ENCODE measurements at regions not wholly inside any gene's neighbourhood (a gene's known extent, or its start where the extent isn't known, plus 50 kb on each side); places are given as distances from the start of the nearest gene placed in this dataset.
A peak's percentile ranks its signal among the peaks of the same experiment; 100 is the strongest.

DNA sequence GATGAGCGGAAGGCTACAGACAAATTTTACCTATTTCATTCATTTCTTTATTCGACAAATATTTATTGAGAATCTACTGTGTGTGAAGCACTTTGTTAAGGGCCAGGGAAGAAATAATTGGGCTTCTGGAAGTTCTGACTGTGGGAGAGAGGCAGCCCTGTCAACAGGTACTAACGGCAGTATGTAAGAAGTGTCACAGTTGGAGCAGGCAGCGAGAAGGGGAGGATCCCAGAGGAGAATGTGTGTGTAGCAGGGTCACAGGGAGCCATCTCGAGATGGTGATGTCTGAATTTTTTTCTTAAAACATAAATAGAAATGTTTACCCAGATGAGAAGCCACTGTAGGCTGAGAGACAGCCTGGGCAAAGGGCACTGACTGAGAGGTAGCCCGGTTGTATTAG is 163.3 kb upstream of the SLC38A2 start:
- DNase-seq = no peak
- intact Hi-C loops (cut with DNase I) = no loop called here
- peak; percentile 70 for ATAC-seq (ENCODE audit: poor library complexity)

DNA sequence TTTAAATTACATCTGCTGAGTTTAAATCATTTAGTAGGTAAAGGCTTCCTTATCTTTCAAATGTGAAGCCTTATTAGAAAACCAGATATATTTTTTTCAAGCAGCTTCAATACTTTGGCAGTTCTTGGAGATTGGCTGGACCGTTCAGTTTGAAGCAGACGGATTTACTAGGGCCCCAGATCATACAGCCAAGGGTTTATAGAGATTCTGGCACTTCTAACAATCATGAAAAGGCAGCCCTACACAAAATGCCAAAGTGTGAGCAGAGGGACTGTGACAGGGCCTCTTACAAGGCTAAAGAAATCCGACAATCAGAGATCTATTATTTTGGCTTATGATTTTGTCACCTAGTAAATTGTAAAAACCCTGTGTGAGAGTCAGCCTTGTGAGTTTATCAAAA is 162.8 kb upstream of the SLC38A2 start:
- DNase-seq (no peak), ATAC-seq (ENCODE audit: poor library complexity) (peak; percentile 14)
- intact Hi-C loops (cut with DNase I) = no loop called here

DNA sequence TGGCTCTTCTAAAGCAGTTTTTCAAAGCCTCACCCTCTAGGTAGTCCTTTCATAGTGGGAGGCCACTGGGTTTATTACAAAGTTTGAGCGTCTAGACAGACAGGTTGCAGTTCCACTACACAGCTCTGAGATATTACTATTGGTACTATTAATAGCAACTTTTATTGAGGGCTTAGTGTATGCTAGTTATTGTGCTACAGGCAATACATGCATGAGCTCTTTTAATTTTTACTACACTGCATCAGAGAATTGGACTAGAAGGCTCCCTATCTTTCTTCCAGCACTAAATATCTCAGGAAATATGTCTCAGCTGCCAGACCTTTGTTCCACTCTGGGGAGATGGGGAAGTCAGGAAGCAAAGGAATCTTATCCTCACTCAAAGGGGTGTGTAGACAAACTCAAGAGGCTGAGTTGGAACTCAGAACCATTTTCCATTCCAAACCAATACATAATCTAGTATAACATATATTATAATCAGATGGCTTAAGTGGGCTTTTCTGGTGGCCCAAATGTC is 161.8 kb upstream of the SLC38A2 start:
- intact Hi-C loops (cut with DNase I) = no loop called here
- ATAC-seq (ENCODE audit: poor library complexity) (peak; percentile 56), DNase-seq (no peak)

DNA sequence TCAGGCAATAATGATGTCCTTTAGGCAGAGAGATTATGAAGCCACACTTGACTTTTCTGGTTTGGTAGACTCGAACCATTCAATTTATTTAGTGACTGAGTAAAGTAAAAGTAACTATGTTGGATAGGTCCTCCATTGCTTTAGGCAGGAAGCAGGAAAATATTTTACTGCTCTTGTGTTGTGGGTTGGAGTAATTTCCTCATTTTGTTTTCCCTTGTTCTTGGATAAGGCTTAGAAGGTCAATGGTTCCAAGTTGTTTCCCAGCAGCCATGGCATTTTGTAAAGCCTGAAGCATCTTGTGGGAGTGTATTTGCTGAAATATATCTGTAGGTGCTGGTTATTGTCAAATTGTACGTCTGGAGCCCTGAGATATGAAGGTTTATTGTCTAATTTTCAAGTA is 161.2 kb upstream of the SLC38A2 start:
- intact Hi-C loops (cut with DNase I) = no loop called here
- DNase-seq (no peak), ATAC-seq (ENCODE audit: poor library complexity) (no peak)

DNA sequence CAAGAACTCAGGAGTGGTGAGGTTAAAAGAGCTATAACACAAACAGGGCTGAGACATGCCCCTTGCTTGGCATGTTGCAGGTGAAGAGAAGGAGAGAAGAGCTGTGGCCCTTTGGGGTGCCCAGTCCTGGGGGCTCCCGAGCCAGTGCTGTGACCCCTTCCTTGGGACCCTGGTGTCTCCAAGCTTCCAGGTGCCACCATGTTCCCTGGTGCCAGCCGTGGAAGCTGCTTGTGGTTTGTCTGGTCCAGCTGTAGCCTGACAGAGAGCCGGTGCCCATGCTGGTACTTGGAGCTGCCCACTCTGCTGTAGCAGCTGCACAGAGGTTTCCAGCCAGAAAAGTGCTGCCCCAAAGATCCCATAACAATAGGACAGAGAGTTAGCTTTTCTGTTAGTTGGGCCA is 159.2 kb upstream of the SLC38A2 start:
- ATAC-seq (ENCODE audit: poor library complexity) = no peak
- no peak for DNase-seq
- intact Hi-C loops (cut with DNase I) = no loop called here

DNA sequence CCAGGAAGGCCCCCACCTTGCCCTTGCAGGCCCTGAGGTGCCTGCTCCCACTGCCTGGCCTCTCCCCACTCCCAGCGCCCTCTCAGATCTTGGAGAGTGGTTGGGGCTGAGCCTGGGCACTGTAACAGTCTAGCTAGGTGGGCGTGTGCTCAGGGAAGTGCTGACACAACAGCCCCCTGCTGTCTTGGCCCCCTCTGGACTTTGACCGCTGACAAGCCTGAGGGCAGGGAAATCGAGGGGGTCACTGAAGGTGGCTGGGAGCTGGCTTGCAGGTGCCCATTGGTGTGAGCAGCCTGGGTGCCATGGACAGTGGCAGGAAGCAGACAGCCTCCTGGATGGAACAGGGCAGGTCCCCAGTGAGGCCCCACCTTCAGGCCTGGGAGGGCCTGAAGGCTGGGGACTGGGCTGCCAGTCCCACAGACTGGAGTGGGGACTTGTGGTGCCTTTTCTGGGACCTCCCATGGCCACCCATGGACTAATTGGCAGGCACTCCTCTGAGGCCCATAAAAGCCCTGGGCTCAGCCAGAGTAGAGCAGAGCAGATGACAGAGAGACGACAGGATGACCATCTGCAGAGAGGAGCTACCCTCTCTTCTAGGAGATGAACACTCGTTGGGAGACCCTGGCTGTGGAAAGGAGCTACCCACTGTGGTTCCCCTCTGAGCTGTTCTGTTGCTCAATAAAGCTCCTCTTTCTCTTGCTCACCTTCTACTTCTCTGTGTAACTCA is 158.6 kb upstream of the SLC38A2 start:
- intact Hi-C loops (cut with DNase I) = no loop called here
- DNase-seq = no peak
- ATAC-seq (ENCODE audit: poor library complexity) = no peak

DNA sequence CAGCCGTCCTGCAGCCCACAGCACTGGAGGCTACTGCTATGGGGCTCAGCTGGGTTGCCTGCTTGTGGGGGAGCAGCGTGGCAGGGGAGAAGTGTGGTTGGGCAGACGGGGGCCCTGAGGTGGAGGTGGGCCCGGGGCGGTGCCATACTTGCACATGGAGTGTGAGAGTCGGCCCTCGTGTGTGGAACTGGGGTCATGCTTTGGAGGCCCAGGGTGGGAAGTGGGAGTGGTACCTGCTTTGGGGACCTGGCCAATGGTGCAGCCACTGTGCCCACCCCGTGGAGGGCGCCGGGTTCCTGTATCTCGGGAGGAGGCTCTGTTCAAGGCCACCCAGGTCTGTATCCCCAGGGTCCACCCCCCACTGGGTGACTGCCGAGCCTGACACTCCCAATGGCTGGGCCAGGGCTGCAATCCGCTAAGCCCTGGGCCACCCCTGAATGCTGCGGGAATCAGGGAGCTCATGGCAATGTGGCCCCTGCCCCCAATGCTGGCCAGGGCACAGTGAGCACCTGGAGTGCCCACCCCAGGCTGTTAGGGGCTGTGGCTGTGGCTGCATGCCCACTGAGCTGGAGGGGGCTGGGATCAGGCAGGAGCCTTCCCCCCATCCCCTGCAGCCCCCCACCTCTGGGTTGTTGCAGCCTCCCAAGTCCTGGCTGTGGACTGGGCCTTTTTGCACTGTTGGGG is 157.9 kb upstream of the SLC38A2 start:
- intact Hi-C loops (cut with DNase I) = no loop called here
- ATAC-seq (ENCODE audit: poor library complexity) (no peak), DNase-seq (no peak)

DNA sequence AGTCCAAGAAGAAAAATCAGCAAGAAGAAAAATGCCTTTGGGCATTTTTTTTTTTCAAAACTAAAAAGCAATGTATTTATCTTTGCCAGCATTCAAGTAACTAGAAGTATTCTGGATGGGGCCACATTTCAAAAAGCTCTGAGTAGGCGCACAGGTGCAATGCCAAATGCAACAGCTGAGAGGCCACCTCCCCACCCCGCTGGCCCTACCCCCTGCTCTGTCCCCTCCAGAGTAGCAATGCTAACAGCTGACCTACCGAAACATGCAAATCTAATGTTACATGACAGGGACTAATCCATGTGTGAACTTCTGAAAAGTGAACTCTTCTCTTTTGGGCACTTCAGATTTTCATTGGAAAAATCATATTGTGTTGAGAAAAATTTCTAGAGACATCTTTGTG is 153.7 kb upstream of the SLC38A2 start:
- intact Hi-C loops (cut with DNase I) = no loop called here
- no peak for ATAC-seq (ENCODE audit: poor library complexity)
- no peak for DNase-seq

DNA sequence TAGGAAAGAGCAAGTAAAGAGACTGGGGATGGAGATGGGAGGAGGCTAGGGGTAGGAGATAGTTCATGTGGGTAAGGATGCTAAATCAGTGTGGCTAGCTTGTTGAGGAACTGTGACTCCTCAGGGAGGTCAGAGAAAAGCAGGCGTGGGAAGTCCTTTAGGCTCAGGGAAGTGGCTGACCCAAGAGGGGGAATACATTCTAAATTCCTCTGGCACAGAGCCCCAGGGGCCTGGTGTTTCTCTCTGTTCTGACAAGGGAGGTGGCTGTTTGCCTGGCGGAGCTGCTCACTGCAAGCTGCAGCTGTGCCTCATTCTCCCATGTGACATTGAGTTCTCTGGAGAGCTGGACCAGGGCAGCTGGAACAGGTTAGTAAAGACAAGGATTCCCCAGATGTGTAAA is 152.2 kb upstream of the SLC38A2 start:
- peak; percentile 97 for ATAC-seq (ENCODE audit: poor library complexity)
- intact Hi-C loops (cut with DNase I) = no loop called here
- peak; percentile 93 for DNase-seq

DNA sequence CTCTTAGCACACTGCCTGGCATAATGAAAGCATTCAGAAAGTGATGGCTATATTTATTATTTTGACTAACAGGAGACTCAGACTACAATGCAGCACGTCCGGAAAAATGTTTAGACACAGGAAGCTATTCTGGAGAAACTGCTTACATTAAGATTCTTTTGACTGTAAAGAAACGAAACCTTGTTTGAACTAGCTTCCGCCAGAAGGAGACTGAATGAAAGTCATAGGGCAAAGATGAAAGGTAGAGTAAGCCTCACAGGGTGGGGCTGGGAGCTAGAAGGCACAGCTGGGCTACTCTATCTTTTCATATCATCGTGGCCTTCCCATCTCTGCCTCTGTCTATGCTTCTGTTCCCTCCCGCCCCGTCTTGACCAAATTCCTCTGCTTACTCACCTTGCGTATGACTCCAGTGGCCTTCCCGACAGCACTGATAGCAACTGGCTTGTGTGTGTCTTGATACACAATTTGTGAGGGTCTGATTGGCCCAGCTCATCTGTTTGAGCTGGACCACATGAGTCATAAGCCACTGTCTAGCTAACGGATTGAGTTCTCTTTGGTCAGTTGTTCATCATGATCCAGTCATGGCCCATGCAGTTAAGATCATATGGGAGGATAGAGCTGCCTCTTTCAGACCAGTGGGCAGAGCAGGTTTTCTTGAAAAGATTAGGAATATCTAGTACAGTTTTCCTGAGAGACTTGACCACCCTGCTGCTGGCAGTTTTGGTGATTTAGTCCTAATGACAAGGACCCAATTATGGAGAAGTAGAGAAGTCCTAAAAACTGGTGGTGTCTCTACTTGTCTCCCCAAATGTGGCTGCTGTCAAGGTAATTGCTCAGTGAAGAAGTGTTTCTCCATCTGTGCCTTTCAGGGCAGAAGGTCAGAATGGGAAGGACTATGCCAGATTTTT is 151.5 kb upstream of the SLC38A2 start:
- intact Hi-C loops (cut with DNase I) = no loop called here
- DNase-seq (no peak), ATAC-seq (ENCODE audit: poor library complexity) (no peak)

DNA sequence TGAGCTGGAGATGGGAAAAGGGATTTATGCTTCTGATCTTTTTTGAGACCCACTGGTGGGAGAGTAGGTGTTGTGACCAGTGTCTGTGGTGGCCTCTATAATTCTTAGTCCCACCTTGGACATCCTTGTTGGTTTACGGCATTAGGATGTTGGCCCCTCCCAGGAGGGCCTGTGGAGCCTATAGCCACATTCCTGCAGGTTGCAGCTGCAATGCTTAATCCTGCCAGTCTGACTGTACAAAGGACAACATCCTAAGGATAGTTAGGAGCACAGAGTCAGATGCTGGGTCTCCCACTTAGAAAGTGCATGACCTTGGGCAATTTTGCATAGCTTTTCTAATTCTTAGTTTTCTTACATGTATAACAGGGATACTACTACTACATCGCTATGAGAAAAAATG is 150.9 kb upstream of the SLC38A2 start:
- DNase-seq = no peak
- no peak for ATAC-seq (ENCODE audit: poor library complexity)
- intact Hi-C loops (cut with DNase I) = no loop called here

DNA sequence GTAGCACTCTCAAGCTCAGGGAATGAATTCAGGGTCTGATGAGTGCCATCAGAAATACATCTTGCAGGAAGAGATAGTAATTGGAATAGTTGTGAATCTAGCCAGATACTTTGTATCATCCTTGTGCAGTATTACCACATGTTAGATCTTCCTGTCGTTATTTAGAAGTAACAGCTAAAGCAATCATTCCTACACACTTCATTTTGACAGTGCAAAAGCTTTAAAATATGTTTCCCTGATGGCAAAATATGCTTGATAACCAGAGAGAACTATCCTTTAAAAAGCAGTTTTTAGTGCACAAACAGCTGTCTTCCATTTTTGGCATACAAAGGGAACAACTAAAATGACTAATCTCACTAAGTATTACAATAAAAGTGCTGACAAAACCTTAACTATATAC is 149.5 kb upstream of the SLC38A2 start:
- DNase-seq (no peak), ATAC-seq (ENCODE audit: poor library complexity) (no peak)
- intact Hi-C loops (cut with DNase I) = no loop called here

DNA sequence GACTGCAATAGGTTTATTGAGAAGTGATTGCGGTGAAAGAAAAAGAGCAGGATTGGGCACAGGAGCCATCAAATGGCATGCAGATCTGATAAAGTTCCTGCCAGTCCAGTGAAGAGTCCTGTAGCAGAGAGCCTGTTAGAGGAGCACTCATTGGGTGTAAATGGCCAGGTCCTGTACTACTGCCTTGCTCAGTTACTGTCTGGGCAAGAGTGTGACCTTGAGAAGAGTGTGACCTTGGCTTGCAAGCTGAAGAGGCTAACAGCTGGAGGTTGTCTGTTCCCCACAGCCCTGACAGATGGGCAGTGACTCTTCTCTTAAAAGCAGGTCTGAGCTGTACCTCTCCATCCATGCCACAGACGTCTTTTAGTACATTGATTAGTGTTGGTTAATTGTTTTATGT is 148.6 kb upstream of the SLC38A2 start:
- no peak for DNase-seq
- intact Hi-C loops (cut with DNase I) = no loop called here
- no peak for ATAC-seq (ENCODE audit: poor library complexity)

DNA sequence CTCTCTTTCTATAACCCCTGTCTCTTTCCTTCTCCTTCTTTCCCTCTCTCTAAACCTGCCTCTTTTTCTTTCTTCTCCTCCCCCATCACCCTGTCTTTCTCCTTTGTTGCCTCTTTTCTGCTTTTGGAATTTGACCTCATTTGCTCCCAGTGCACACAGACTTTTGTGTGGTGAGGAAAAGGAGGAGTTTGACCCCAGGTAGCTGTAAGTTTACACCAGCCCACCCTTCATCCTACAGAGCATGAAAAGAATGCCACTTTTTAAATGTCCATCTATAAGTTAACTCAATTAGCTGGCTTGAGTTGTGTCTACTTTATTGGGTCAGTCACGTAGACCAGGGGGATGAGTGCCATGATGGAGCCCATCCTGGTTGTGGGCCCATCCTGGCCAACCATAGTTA is 146.8 kb upstream of the SLC38A2 start:
- ATAC-seq (ENCODE audit: poor library complexity) = no peak
- DNase-seq = no peak
- intact Hi-C loops (cut with DNase I) = no loop called here

DNA sequence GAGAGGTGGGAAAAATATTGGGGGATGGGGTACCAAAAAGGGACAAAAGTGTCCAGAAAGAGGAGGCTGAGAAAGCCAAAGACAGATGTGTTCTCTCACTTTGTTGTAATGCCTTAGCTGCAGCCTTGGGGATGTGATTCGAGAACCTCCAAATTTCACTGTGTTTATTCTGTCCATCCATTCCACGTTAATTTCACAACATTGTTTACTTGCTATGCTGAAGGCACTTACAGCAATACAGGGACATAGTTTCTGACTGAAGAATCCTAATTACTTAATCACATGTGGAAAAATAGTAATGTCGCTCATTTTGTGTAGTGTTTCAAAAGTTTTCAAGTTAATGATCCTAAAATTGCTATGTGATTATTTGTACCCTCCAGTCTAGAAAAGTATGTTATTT is 146.2 kb upstream of the SLC38A2 start:
- ATAC-seq (ENCODE audit: poor library complexity) = no peak
- DNase-seq = no peak
- intact Hi-C loops (cut with DNase I) = no loop called here

DNA sequence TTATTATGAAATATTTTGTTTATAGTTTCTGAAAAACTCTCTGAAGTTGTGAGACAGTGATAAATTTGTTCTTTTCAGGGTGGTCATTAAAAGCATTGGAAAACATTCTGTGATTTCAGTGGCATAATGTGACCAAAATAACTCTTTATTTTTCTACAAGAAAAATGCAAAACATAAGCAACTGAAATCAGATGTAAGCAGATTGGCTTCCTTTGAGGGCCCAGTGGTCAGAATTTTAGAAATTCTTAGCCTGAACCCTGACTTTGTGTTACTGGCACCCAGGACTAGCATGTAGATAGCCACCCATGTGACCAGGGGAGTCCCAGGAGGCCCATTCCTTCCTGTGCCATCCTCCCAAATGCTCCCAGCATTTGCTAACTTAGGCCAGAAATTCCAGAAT is 145.6 kb upstream of the SLC38A2 start:
- ATAC-seq (ENCODE audit: poor library complexity) (no peak), DNase-seq (no peak)
- intact Hi-C loops (cut with DNase I) = no loop called here

DNA sequence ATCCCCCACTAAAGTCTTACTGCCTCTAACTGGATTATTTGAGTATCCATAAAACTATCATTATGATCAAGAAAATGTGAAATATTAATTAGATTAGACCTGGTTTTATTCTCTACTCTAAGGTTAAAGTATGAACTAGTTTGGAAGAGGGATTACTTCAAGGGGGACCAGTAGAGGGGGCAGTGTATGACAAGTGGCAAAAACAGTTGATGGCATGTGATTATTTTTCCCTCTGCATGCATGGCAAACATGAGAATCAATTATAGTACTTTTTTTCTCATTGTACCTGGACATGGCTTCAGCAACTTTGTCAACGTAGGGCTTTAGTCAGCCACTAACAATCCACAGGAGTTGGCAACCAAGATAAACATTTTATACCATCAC is 145.0 kb upstream of the SLC38A2 start:
- ATAC-seq (ENCODE audit: poor library complexity) = no peak
- intact Hi-C loops (cut with DNase I) = no loop called here
- no peak for DNase-seq

DNA sequence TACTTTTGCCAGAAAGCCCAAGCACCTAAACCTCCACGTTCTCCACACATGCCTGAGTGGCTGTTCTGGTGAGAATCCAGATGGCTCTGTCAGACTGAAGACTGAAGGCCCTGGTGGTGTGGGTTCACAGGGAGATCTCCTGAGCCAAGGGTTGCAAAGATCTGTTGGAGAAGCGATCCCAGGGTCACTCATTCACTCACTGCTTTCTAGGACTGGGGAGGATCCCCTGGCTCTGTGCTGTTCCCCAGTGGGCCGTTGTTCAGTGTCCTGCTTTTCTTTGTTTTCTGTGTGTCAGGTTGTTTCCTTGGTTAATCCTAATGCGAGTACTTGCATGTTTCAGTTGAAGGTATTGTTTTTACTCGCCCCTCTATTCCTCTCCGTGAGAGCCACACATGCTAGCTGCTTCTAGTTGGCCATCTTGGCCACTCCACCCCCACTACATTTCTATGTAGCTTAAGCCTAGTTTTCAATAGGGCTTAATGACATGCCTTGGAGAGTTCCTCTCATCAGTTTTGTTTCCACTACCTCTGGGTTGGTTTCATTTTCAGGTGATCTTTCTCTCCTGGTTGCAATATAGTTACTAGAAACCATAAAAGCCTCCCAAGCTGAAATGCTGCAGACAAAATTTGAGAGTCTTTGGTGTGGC is 144.5 kb upstream of the SLC38A2 start:
- ATAC-seq (ENCODE audit: poor library complexity) = no peak
- intact Hi-C loops (cut with DNase I) = no loop called here
- no peak for DNase-seq

DNA sequence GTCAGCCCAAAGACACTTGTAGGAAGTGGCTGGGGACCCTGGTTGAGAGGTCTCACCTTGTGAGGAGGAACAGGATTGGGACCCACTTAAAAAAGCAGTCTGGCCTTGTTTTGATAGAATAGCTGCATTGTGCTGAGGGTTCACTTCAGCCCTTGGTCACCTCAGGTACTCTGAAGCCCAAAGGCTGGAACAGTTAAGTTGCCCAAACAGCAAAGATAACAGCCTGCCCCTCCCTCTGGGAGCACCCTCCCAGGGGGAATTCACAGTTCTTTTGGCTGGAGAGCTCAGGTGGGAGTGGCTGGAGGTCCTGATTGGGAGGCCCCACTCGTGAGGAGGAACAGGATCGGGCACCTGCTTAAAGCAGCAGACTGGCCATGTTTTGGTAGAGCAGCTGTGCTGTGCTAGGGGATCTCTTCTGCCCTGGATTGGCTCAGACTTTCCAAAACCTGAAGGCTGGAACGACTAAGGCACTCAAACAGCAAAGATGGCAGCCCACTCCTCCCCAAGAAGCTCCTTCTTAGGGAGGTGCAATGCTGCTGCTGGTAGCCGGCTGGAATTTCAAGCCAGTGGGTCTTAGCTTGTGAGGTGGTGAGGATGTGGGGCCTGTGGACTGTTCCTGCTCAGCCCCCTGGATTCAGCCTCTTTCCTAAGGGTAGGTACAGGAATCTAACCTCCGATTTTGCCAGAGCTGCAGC is 143.8 kb upstream of the SLC38A2 start:
- DNase-seq (no peak), ATAC-seq (ENCODE audit: poor library complexity) (peak; percentile 26)
- intact Hi-C loops (cut with DNase I) = no loop called here

Data from Right ventricle myocardium superior (tissue), 1 donor.